ENCODE measurements at regions not wholly inside any gene's neighbourhood (a gene's known extent, or its start where the extent isn't known, plus 50 kb on each side); places are given as distances from the start of the nearest gene placed in this dataset.

DNA sequence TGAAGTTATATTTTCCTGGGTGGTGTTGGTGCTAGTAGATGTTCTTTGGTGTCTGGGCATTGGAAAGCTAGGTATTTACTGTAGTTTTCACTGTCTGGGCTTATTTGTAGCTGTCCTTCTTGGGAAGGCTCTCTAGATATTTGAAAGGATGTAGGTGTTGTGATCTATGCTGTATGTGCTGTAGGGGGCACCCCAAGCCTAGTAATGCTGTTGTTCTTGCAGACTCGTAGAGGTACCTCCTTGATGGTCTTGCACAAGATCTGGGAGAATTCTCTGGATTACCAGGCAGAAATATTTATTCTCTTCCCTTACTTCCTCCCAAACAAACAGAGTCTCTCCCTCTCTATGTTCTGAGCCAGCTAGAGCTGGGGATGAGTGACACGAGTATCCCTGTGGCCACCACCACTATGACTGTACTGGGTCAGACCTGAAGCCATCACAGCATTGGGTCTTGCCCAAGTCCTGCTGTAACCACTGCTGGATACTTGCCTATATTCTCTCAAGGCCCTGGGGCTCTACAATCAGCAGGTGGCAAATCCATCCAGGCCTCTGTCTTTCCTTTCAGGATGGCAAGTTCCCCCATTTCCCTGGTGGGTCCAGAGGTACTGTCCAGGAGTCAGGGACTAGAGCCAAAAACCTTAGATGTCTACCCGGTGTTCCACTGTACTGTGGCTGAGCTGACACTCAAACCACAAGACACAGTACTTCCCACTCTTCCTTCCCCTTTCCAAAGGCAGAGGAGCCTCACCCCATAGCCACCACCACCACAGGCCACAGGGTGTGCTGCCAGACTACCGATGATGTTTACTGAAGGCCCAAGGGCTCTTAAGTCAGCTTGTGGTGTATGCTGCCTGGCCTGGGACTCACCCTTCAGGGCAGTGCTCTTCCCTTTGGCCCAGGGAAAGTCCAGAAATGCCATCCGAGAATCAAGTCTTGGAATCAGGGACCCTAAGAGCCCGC, 195.2 kb upstream of the DPPA4 start:
- DNase-seq (ENCODE audit: extremely low spot score, unreplicated experiment), result no peak
- TF ChIP-seq, protein P1, sequence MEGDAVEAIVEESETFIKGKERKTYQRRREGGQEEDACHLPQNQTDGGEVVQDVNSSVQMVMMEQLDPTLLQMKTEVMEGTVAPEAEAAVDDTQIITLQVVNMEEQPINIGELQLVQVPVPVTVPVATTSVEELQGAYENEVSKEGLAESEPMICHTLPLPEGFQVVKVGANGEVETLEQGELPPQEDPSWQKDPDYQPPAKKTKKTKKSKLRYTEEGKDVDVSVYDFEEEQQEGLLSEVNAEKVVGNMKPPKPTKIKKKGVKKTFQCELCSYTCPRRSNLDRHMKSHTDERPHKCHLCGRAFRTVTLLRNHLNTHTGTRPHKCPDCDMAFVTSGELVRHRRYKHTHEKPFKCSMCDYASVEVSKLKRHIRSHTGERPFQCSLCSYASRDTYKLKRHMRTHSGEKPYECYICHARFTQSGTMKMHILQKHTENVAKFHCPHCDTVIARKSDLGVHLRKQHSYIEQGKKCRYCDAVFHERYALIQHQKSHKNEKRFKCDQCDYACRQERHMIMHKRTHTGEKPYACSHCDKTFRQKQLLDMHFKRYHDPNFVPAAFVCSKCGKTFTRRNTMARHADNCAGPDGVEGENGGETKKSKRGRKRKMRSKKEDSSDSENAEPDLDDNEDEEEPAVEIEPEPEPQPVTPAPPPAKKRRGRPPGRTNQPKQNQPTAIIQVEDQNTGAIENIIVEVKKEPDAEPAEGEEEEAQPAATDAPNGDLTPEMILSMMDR (conservative IDR thresholded peaks at IDR 0.05), result peak; percentile 73
- Mint-ChIP-seq H3K27ac (no peak overlapping the region), H3K4me3 (no peak overlapping the region), H3K36me3 (no peaks in the 10 kb centered on the region), H3K27me3 (no peaks in the 10 kb centered on the region), H3K9me3 (no peaks in the 10 kb centered on the region), H3K4me1 (ENCODE audit: unreplicated experiment) (no peaks in the 10 kb centered on the region)

GRCh38 chr3:109545746-109546145, 208.4 kb upstream of the DPPA4 start:
- H3K4me3 Mint-ChIP-seq, result no peak overlapping the region
- no peaks in the 10 kb centered on the region for H3K4me1 Mint-ChIP-seq (ENCODE audit: unreplicated experiment)
- peaks cover 8% of the 10 kb centered on the region for H3K27me3 Mint-ChIP-seq
- TF ChIP-seq, protein P1 (conservative IDR thresholded peaks at IDR 0.05), result no peak
- no peaks in the 10 kb centered on the region for H3K36me3 Mint-ChIP-seq
- H3K9me3 Mint-ChIP-seq, result peaks cover 4% of the 10 kb centered on the region
- no peak for DNase-seq (ENCODE audit: extremely low spot score, unreplicated experiment)
- no peak overlapping the region for H3K27ac Mint-ChIP-seq

- Mint-ChIP-seq H3K27me3 (peaks cover 8% of the 10 kb centered on the region), H3K4me1 (ENCODE audit: unreplicated experiment) (peaks cover 9% of the 10 kb centered on the region), H3K4me3 (no peak overlapping the region), H3K27ac (no peak overlapping the region), H3K36me3 (no peaks in the 10 kb centered on the region), H3K9me3 (no peaks in the 10 kb centered on the region)
- TF ChIP-seq, protein P1 (conservative IDR thresholded peaks at IDR 0.05), result no peak
- no peak for DNase-seq (ENCODE audit: extremely low spot score, unreplicated experiment)
Measured at GRCh38 chr3:109548192-109548938, 211.0 kb upstream of the DPPA4 start.

GRCh38 chr3:109553591-109554371, 216.4 kb upstream of the DPPA4 start:
- Mint-ChIP-seq H3K27ac (no peak overlapping the region), H3K4me3 (no peak overlapping the region), H3K4me1 (ENCODE audit: unreplicated experiment) (peaks cover 18% of the 10 kb centered on the region), H3K9me3 (no peaks in the 10 kb centered on the region), H3K27me3 (no peaks in the 10 kb centered on the region), H3K36me3 (no peaks in the 10 kb centered on the region)
- no peak for DNase-seq (ENCODE audit: extremely low spot score, unreplicated experiment)
- TF ChIP-seq, protein P1 (conservative IDR thresholded peaks at IDR 0.05), result no peak

DNA sequence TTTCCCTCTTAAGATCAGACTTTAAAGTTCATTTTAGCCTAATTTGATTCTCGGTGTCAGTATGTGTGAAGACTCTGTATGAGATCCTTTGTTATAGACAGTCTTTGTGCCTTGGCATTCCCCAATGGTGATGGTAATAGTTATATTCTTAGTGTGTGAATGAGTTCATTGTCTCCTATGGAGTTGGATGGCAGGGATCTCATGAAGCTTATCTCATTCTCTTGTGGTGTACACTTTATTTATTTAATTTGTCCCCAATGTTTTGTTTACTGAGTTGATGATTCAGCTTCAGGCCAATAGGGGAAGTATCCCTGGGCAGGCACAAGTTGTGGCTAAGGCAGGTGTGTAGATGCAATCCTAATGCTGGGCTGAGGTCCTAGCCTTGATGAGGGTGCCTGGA, 222.0 kb upstream of the DPPA4 start:
- Mint-ChIP-seq H3K9me3 (peaks cover 5% of the 10 kb centered on the region), H3K4me1 (ENCODE audit: unreplicated experiment) (peaks cover 6% of the 10 kb centered on the region), H3K27ac (no peak overlapping the region), H3K4me3 (no peak overlapping the region), H3K27me3 (no peaks in the 10 kb centered on the region), H3K36me3 (no peaks in the 10 kb centered on the region)
- DNase-seq (ENCODE audit: extremely low spot score, unreplicated experiment), result no peak
- TF ChIP-seq, protein P1 (conservative IDR thresholded peaks at IDR 0.05), result no peak
